ENCODE measurements at regions not wholly inside any gene's neighbourhood (a gene's known extent, or its start where the extent isn't known, plus 50 kb on each side); places are given as distances from the start of the nearest gene placed in this dataset.

DNA sequence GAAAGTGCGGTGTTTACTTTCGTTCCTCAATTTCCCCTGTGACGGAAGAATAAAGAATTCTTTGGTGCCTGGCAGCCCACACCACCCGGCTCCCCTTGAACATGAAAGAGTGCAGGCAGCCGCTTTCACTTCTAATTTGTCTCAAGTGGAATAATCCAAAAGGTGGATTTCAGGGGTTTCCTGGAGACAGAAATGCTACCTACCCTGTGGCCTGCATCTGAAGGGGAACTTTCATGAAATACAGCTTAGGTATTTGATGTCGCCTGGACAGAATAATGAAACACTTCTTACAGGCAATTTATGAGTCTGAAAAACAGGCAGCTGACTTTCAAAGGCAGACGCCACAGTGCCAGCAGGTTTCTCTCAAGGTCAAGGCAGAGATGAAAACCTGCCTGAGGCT, 169.5 kb upstream of the USP24 start:
- TF ChIP-seq, protein P1, sequence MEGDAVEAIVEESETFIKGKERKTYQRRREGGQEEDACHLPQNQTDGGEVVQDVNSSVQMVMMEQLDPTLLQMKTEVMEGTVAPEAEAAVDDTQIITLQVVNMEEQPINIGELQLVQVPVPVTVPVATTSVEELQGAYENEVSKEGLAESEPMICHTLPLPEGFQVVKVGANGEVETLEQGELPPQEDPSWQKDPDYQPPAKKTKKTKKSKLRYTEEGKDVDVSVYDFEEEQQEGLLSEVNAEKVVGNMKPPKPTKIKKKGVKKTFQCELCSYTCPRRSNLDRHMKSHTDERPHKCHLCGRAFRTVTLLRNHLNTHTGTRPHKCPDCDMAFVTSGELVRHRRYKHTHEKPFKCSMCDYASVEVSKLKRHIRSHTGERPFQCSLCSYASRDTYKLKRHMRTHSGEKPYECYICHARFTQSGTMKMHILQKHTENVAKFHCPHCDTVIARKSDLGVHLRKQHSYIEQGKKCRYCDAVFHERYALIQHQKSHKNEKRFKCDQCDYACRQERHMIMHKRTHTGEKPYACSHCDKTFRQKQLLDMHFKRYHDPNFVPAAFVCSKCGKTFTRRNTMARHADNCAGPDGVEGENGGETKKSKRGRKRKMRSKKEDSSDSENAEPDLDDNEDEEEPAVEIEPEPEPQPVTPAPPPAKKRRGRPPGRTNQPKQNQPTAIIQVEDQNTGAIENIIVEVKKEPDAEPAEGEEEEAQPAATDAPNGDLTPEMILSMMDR (IDR thresholded peaks at IDR 0.05) = no peak
- TF ChIP-seq POLR2A (IDR thresholded peaks at IDR 0.05; ENCODE audit: low read depth) (no peak), POLR2AphosphoS5 (IDR thresholded peaks at IDR 0.05) (no peak), EP300 (IDR thresholded peaks at IDR 0.05) (no peak)
